HFFc6 (cell line): ENCODE measurements at regions not wholly inside any gene's neighbourhood (a gene's known extent, or its start where the extent isn't known, plus 50 kb on each side); places are given as distances from the start of the nearest gene placed in this dataset.

Source experiments
- DNase-seq: peaks from one replicate; pipeline ENCODE4 v3.0.0-alpha.2; 2018
- H3K27ac Mint-ChIP-seq: 2 replicates; pipeline ENCODE4 v1.8.0; 2020; ENCODE audit warnings: mild to moderate bottlenecking, mixed read lengths
- H3K27me3 Mint-ChIP-seq: 2 replicates; pipeline ENCODE4 v1.8.0; 2021; ENCODE audit warnings: mild to moderate bottlenecking, moderate library complexity, mixed read lengths; ENCODE audit not compliant: insufficient read depth
- H3K36me3 Mint-ChIP-seq: 2 replicates; pipeline ENCODE4 v1.8.0; 2021; ENCODE audit warnings: low read depth, mixed read lengths
- H3K4me1 Mint-ChIP-seq: 2 replicates; pipeline ENCODE4 v1.8.0; 2020; ENCODE audit warnings: low read depth, mixed read lengths
- H3K4me3 Mint-ChIP-seq: 2 replicates; pipeline ENCODE4 v1.8.0; 2020; ENCODE audit warnings: mild to moderate bottlenecking, moderate library complexity, mixed read lengths
- H3K9me3 Mint-ChIP-seq: 2 replicates; pipeline ENCODE4 v1.8.0; 2020; ENCODE audit warnings: mild to moderate bottlenecking, mixed read lengths
- CTCF ChIP-seq: fragments of 200-600 bp; sonication (generic); IDR thresholded peaks from 2 replicates; pipeline ENCODE4 v1.5.0; 2021; ENCODE audit warnings: antibody characterized with exemption, mild to moderate bottlenecking

- no peaks in the 10 kb centered on the region for H3K9me3 Mint-ChIP-seq
- H3K4me1 Mint-ChIP-seq, result no peaks in the 10 kb centered on the region
- no peak overlapping the region for H3K27ac Mint-ChIP-seq
- H3K27me3 Mint-ChIP-seq, result peaks cover 2% of the 10 kb centered on the region; the same call in 1 of the 2 replicates
- no peak overlapping the region for H3K4me3 Mint-ChIP-seq
- DNase-seq, result no peak
- H3K36me3 Mint-ChIP-seq, result no peaks in the 10 kb centered on the region
- no peak for TF ChIP-seq CTCF
Measured at GRCh38 chr14:49483268-49483667, 102.9 kb downstream of the RPS29 start.

GRCh38 chr14:49480979-49481498 lies 105.1 kb downstream of the RPS29 start:
- no peaks in the 10 kb centered on the region for H3K36me3 Mint-ChIP-seq
- no peak overlapping the region for H3K27ac Mint-ChIP-seq
- H3K9me3 Mint-ChIP-seq, result no peaks in the 10 kb centered on the region
- H3K4me3 Mint-ChIP-seq, result no peak overlapping the region
- H3K27me3 Mint-ChIP-seq, result peaks cover 2% of the 10 kb centered on the region; the same call in 1 of the 2 replicates
- no peak for DNase-seq
- no peaks in the 10 kb centered on the region for H3K4me1 Mint-ChIP-seq
- TF ChIP-seq CTCF, result no peak

- Mint-ChIP-seq H3K9me3 (no peaks in the 10 kb centered on the region), H3K36me3 (no peaks in the 10 kb centered on the region), H3K27me3 (no peaks in the 10 kb centered on the region; the same call in 1 of the 2 replicates), H3K4me3 (no peak overlapping the region), H3K4me1 (no peaks in the 10 kb centered on the region), H3K27ac (no peak overlapping the region)
- no peak for TF ChIP-seq CTCF
- DNase-seq, result no peak
Measured at GRCh38 chr14:49480053-49480760, 106.0 kb downstream of the RPS29 start.

GRCh38 chr14:49479432-49479831 lies 106.7 kb downstream of the RPS29 start:
- H3K4me3 Mint-ChIP-seq, result no peak overlapping the region
- H3K36me3 Mint-ChIP-seq, result no peaks in the 10 kb centered on the region
- no peaks in the 10 kb centered on the region for H3K4me1 Mint-ChIP-seq
- no peaks in the 10 kb centered on the region for H3K9me3 Mint-ChIP-seq
- DNase-seq, result no peak
- TF ChIP-seq CTCF, result no peak
- H3K27ac Mint-ChIP-seq, result no peak overlapping the region
- H3K27me3 Mint-ChIP-seq, result no peaks in the 10 kb centered on the region; the same call in 1 of the 2 replicates

GRCh38 chr14:49478784-49479183 lies 107.4 kb downstream of the RPS29 start:
- DNase-seq, result no peak
- Mint-ChIP-seq H3K27me3 (no peaks in the 10 kb centered on the region; the same call in 1 of the 2 replicates), H3K9me3 (no peaks in the 10 kb centered on the region), H3K4me1 (no peaks in the 10 kb centered on the region), H3K4me3 (no peak overlapping the region), H3K36me3 (no peaks in the 10 kb centered on the region), H3K27ac (no peak overlapping the region)
- no peak for TF ChIP-seq CTCF
